ENCODE measurements at regions not wholly inside any gene's neighbourhood (a gene's known extent, or its start where the extent isn't known, plus 50 kb on each side); places are given as distances from the start of the nearest gene placed in this dataset.

- Histone ChIP-seq H3K9ac (ENCODE audit: low read depth, low read length) (no peak overlapping the region), H2AFZ (ENCODE audit: low read depth, low read length) (no peak overlapping the region), H3K27me3 (ENCODE audit: insufficient read depth, low read length, poor library complexity) (peaks cover 35% of the 10 kb centered on the region), H3K4me3 (ENCODE audit: low read depth in 1 of 2, low read length in 2 of 2) (no peak overlapping the region), H3K79me2 (ENCODE audit: insufficient read depth, low read length) (no peaks in the 10 kb centered on the region), H3K4me2 (ENCODE audit: insufficient read depth, low read length) (no peak overlapping the region), H3K27ac (ENCODE audit: low read length) (no peak overlapping the region), H3K4me1 (ENCODE audit: insufficient read depth, low read length) (no peaks in the 10 kb centered on the region), H4K20me1 (ENCODE audit: insufficient read depth, low read length) (peaks cover 2% of the 10 kb centered on the region), H3K36me3 (ENCODE audit: insufficient read depth, low read length) (no peaks in the 10 kb centered on the region), H3K9me3 (ENCODE audit: insufficient read depth, low read length, severe bottlenecking) (no peaks in the 10 kb centered on the region)
- TF ChIP-seq CTCF (IDR thresholded peaks at IDR 0.05; ENCODE audit: borderline replicate concordance, extremely low read depth, low read length, poor library complexity, severe bottlenecking) (no peak), EZH2 (IDR thresholded peaks at IDR 0.05; ENCODE audit: borderline replicate concordance, low read depth, low read length, severe bottlenecking) (no peak)
- DNase-seq = no peak
- no peak for ATAC-seq (ENCODE audit: insufficient read depth, low read depth)
These were observed 150.6 kb upstream of the PCBD1 start for GRCh38 chr10:71038921-71039320.

GRCh38 chr10:71039551-71039950, 151.2 kb upstream of the PCBD1 start:
- no peak for ATAC-seq (ENCODE audit: insufficient read depth, low read depth)
- Histone ChIP-seq H3K27me3 (ENCODE audit: insufficient read depth, low read length, poor library complexity) (peaks cover 40% of the 10 kb centered on the region), H3K4me2 (ENCODE audit: insufficient read depth, low read length) (no peak overlapping the region), H3K4me1 (ENCODE audit: insufficient read depth, low read length) (no peaks in the 10 kb centered on the region), H4K20me1 (ENCODE audit: insufficient read depth, low read length) (peaks cover 2% of the 10 kb centered on the region), H3K79me2 (ENCODE audit: insufficient read depth, low read length) (no peaks in the 10 kb centered on the region), H2AFZ (ENCODE audit: low read depth, low read length) (no peak overlapping the region), H3K36me3 (ENCODE audit: insufficient read depth, low read length) (no peaks in the 10 kb centered on the region), H3K9ac (ENCODE audit: low read depth, low read length) (no peak overlapping the region), H3K4me3 (ENCODE audit: low read depth in 1 of 2, low read length in 2 of 2) (no peak overlapping the region), H3K9me3 (ENCODE audit: insufficient read depth, low read length, severe bottlenecking) (no peaks in the 10 kb centered on the region), H3K27ac (ENCODE audit: low read length) (no peak overlapping the region)
- no peak for TF ChIP-seq EZH2 (IDR thresholded peaks at IDR 0.05; ENCODE audit: borderline replicate concordance, low read depth, low read length, severe bottlenecking)
- TF ChIP-seq CTCF (IDR thresholded peaks at IDR 0.05; ENCODE audit: borderline replicate concordance, extremely low read depth, low read length, poor library complexity, severe bottlenecking) = no peak
- no peak for DNase-seq

GRCh38 chr10:71040343-71040742, 152.0 kb upstream of the PCBD1 start:
- Histone ChIP-seq H2AFZ (ENCODE audit: low read depth, low read length) (no peak overlapping the region), H3K4me1 (ENCODE audit: insufficient read depth, low read length) (no peaks in the 10 kb centered on the region), H3K36me3 (ENCODE audit: insufficient read depth, low read length) (no peaks in the 10 kb centered on the region), H3K79me2 (ENCODE audit: insufficient read depth, low read length) (no peaks in the 10 kb centered on the region), H3K9ac (ENCODE audit: low read depth, low read length) (no peak overlapping the region), H3K4me2 (ENCODE audit: insufficient read depth, low read length) (no peak overlapping the region), H3K27me3 (ENCODE audit: insufficient read depth, low read length, poor library complexity) (peaks cover 41% of the 10 kb centered on the region), H3K9me3 (ENCODE audit: insufficient read depth, low read length, severe bottlenecking) (no peaks in the 10 kb centered on the region), H3K27ac (ENCODE audit: low read length) (no peak overlapping the region), H3K4me3 (ENCODE audit: low read depth in 1 of 2, low read length in 2 of 2) (no peak overlapping the region), H4K20me1 (ENCODE audit: insufficient read depth, low read length) (peaks cover 2% of the 10 kb centered on the region)
- TF ChIP-seq CTCF (IDR thresholded peaks at IDR 0.05; ENCODE audit: borderline replicate concordance, extremely low read depth, low read length, poor library complexity, severe bottlenecking) (no peak), EZH2 (IDR thresholded peaks at IDR 0.05; ENCODE audit: borderline replicate concordance, low read depth, low read length, severe bottlenecking) (no peak)
- no peak for ATAC-seq (ENCODE audit: insufficient read depth, low read depth)
- no peak for DNase-seq
